Urothelium cell line (cell line): ENCODE measurements at regions not wholly inside any gene's neighbourhood (a gene's known extent, or its start where the extent isn't known, plus 50 kb on each side); places are given as distances from the start of the nearest gene placed in this dataset.
"Not testable (repeated sequence)": the region's sequence is repeated elsewhere in the genome, so short reads cannot be mapped to it uniquely, and the experiment has no call there.

ENCODE experiments used
- DNase-seq: peaks from one replicate; pipeline ENCODE4 v3.0.0; 2011; ENCODE audit warnings: low spot score, mixed read lengths
- FAIRE-seq: peaks from 2 replicates; lab custom pipeline; 2011; peaks lifted over from hg19 to GRCh38; lab: Jason Lieb, UNC

GRCh38 chrX:147468600-147468999 is 443.1 kb upstream of the FMR1 start:
- no peak for FAIRE-seq
- no peak for DNase-seq

GRCh38 chrX:147476008-147476407 is 435.7 kb upstream of the FMR1 start:
- peak; percentile 5 for DNase-seq
- no peak for FAIRE-seq

GRCh38 chrX:147478899-147479298 is 432.8 kb upstream of the FMR1 start:
- FAIRE-seq, result no peak
- no peak for DNase-seq

GRCh38 chrX:147485207-147485606 is 426.5 kb upstream of the FMR1 start:
- no peak for DNase-seq
- no peak for FAIRE-seq

DNA sequence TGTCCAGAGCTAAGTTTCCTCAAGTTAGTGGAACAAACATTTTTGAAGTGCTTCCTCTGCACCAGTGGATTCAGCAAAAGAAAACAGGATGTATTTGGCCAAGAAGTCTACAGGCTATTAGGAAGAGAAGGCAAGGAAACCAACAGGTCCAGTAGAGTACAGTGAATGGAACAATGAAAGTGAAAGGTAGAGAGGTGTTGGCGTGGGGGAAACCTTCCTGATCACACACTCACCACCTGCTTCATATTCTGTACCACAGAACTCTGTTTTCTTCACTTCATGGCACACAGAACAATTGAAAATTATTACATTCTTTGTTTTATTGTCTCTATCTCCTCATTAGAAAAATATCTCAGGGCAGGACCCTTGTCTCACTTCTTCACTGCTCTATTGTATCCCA is 417.4 kb upstream of the FMR1 start:
- no peak for DNase-seq
- FAIRE-seq, result no peak

- DNase-seq (no peak), FAIRE-seq (no peak)
Observed at GRCh38 chrX:147498796-147499195, 412.9 kb upstream of the FMR1 start.

DNA sequence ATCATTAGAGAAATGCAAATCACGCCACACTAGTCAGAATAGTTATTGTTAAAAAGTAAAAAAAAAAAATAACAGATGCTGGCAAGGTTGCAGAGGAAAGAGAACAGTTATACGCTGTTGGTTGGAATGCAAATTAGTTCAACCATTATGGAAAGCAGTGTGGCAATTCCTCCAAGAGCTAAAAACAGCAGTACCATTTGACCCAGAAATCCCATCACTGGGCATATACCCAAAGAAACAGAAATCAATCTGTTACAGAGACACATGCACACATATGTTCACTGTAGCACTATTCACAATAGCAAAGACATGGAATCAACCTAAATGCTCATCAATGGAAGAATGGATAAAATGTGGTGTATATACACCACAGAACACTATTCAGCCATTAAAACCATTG is 388.7 kb upstream of the FMR1 start:
- FAIRE-seq (no peak), DNase-seq (no peak)

DNA sequence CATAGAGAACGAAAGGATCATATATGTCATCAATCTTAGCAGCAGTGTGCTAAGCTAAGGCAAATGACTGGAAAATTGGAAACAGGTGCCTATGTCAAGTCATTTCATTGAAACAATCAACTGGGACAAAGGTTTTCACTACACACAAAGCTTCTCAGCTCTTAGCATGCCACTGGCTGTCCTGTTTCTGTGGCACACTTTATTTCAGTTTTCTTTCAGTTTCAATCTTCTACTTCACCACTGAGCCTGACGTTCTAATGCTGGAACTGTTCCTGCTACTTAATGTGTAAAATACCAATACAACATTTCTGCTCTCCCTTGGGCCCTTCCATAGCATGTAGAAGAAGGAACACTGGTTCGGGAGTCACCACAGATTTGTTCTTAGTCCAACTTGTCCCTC is 378.3 kb upstream of the FMR1 start:
- FAIRE-seq, result no peak

DNA sequence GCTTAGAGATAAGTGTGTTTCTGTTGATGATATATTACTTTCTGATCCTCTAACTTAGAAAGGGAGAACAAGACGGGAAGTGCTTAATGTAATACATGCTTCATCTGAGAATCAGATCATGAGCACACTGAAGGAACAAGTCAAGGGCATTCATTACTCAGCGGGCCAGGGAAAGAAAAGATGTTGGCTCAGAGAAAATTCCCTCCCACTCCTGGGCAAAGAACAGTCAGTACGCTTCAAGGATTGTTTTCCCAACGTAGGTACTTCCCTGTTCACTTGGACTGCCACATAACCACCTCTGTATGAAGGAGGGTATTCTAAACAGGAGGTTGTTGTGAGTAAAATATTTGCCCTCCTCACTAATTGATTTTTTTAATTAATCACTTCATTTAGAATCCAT is 374.5 kb upstream of the FMR1 start:
- DNase-seq (no peak), FAIRE-seq (no peak)

More for the DNA sequence above, 378.3 kb upstream of the FMR1 start:
- DNase-seq, result no peak

DNA sequence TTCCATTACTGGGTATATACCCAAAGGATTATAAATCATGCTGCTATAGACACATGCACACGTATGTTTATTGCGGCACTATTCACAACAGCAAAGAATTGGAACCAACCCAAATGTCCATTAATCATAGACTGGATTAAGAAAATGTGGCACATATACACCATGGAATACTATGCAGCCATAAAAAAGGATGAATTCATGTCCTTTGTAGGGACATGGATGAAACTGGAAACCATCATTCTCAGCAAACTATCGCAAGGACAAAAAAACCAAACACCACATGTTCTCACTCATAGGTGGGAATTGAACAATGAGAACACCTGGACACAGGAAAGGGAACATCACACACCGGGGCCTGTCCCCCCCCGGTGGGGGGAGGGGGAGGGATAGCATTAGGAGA is 363.7 kb upstream of the FMR1 start:
- not testable (repeated sequence) for DNase-seq, FAIRE-seq

DNA sequence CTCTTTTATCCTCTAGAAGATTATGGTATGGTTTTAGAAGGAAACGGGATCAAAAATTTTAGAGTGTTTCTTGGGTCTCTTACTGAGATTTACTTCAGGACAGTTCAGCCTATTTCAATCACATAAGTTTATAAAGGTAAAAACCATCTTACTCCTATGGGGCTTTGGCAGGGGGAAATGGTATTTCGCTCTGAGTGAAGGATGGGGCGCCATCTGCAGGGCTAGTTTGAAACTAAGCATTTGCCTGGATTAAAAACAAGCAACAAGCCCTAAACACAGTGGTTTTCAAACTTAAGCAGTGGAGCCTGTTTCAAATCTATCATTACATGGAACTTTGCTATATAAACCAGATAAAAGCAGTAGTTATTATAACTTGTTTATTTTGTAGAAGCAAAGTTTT is 361.5 kb upstream of the FMR1 start:
- DNase-seq (no peak), FAIRE-seq (no peak)

- DNase-seq (no peak), FAIRE-seq (no peak)
Observed at GRCh38 chrX:147559191-147559590, 352.5 kb upstream of the FMR1 start.

- no peak for FAIRE-seq
- DNase-seq, result no peak
Observed at GRCh38 chrX:147565237-147565636, 346.5 kb upstream of the FMR1 start.

- FAIRE-seq, result no peak
- no peak for DNase-seq
Observed at GRCh38 chrX:147570483-147570882, 341.2 kb upstream of the FMR1 start.

DNA sequence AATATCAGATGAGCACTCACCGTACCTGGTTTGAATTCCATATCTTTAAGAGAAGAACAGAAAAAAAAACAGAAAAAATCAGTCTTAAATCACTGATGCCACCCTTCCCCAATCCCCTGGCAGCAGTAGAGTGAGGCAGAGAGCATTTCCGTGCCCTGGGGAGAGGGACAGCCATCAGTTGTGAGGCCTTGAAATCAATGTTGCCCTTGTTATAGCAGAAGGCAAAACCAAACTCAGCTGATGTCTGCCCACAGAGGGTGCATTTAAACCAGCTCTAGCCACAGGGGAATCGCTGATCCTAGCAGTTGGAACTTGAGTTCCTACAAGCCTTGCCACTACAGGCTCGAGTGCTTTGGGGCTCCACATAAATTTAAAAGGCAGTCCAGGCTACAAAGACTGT is 338.5 kb upstream of the FMR1 start:
- no peak for FAIRE-seq
- no peak for DNase-seq

DNA sequence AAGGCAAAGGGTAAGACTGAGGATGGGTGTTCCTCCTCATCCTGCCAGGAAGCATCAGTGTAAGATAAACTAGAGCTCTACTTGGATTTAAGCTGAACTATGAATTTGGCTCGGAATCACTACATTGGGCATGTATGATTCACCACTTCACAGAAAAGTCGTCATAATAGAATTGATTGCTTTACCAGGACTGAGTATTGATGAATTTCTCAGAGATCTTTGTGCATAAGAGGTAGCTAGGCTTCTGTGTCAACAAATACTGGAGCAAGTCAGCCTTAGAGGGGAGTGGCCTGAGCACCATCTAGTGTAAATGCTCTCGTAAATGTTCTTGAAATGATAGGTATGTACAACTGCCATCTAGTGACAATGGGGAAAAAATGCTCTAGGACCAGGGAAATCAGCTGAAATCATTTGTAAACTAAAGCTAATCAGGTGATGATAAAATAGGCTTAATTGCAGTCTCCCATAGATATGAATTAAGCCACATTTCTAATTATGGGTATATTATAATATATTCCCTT is 309.5 kb upstream of the FMR1 start:
- no peak for FAIRE-seq
- DNase-seq, result peak; percentile 1

GRCh38 chrX:147626605-147627004 is 285.1 kb upstream of the FMR1 start:
- FAIRE-seq, result no peak
- DNase-seq, result no peak

DNA sequence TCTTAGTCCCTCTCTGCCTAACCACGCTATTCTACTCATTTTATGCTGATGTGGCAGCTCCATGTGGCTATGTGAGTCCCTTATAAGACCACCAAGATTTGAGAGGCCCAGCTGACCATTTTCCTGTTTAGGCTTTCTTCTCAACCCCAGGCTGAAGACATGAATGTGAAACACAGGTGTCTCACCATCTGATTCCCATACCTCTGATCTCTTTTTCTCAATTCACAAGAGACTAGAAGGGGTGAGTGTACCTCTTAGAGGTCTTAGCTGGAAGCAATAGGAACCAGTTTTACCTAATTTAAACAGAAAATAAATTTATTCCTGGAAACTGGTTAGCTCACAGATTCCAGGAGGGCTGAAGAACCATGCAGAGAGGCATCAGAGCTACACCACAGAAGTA is 276.5 kb upstream of the FMR1 start:
- FAIRE-seq (no peak), DNase-seq (no peak)

GRCh38 chrX:147637190-147637589 is 274.5 kb upstream of the FMR1 start:
- FAIRE-seq (no peak), DNase-seq (no peak)

GRCh38 chrX:147646949-147647723 is 264.6 kb upstream of the FMR1 start:
- FAIRE-seq (no peak), DNase-seq (no peak)

GRCh38 chrX:147675819-147676218 is 235.9 kb upstream of the FMR1 start:
- FAIRE-seq (no peak), DNase-seq (no peak)

GRCh38 chrX:147679356-147680005 is 232.2 kb upstream of the FMR1 start:
- FAIRE-seq, result no peak
- no peak for DNase-seq
